Omental fat pad (tissue), 3 donors: ENCODE measurements at regions not wholly inside any gene's neighbourhood (a gene's known extent, or its start where the extent isn't known, plus 50 kb on each side); places are given as distances from the start of the nearest gene placed in this dataset.

Experiments
- ATAC-seq: fragments of 150-250 bp; one replicate; pipeline ENCODE4 v1.9.1; 2016; ENCODE audit warnings: mild to moderate bottlenecking, moderate library complexity; ENCODE audit not compliant: low FRiP score
- DNase-seq: peaks from one replicate; pipeline ENCODE4 v3.0.0-alpha.2; 2019; ENCODE audit warnings: low spot score
- CTCF ChIP-seq, 3 donors: fragments of 450-650 bp; IDR thresholded peaks; one replicate each; pipeline ENCODE4 v1.5.1; 2016 to 2017; ENCODE audit warnings: antibody characterized with exemption in 3 of 3, mild to moderate bottlenecking in 3 of 3, moderate library complexity in 2 of 3

- TF ChIP-seq CTCF (IDR thresholded peaks at IDR 0.05), result no peak
- DNase-seq (no peak), ATAC-seq (no peak)
Measured at GRCh38 chr5:106418196-106418595, 1252.5 kb downstream of the EFNA5 start.

- DNase-seq, result no peak
- TF ChIP-seq CTCF (IDR thresholded peaks at IDR 0.05), result no peak
- ATAC-seq, result no peak
Measured at GRCh38 chr5:106417566-106417965, 1253.2 kb downstream of the EFNA5 start.

- ATAC-seq, result no peak
- no peak for TF ChIP-seq CTCF (IDR thresholded peaks at IDR 0.05)
- no peak for DNase-seq
Measured at GRCh38 chr5:106417163-106417562, 1253.6 kb downstream of the EFNA5 start.

GRCh38 chr5:106415541-106415940 lies 1255.2 kb downstream of the EFNA5 start:
- no peak for TF ChIP-seq CTCF (IDR thresholded peaks at IDR 0.05)
- no peak for DNase-seq
- ATAC-seq, result no peak

- no peak for DNase-seq
- TF ChIP-seq CTCF (IDR thresholded peaks at IDR 0.05), result no peak
- ATAC-seq, result no peak
Measured at GRCh38 chr5:106414342-106414741, 1256.4 kb downstream of the EFNA5 start.

- no peak for TF ChIP-seq CTCF (IDR thresholded peaks at IDR 0.05)
- DNase-seq (no peak), ATAC-seq (no peak)
Measured at GRCh38 chr5:106412606-106413005, 1258.1 kb downstream of the EFNA5 start.

- DNase-seq, result no peak
- no peak for TF ChIP-seq CTCF (IDR thresholded peaks at IDR 0.05)
- no peak for ATAC-seq
Measured at GRCh38 chr5:106408570-106408969, 1262.2 kb downstream of the EFNA5 start.
